C4-2B (cell line): ENCODE measurements at regions not wholly inside any gene's neighbourhood (a gene's known extent, or its start where the extent isn't known, plus 50 kb on each side); places are given as distances from the start of the nearest gene placed in this dataset.

Experiments used
- ZFX ChIP-seq: fragments of 450-650 bp; IDR thresholded peaks from 2 replicates; pipeline ENCODE4 v1.6.1; 2017
- TF ChIP-seq, protein P1 (sequence below): fragments of 450-650 bp; conservative IDR thresholded peaks from 2 replicates; pipeline ENCODE4 v1.5.1; 2017; ENCODE audit warnings: mild to moderate bottlenecking

DNA sequence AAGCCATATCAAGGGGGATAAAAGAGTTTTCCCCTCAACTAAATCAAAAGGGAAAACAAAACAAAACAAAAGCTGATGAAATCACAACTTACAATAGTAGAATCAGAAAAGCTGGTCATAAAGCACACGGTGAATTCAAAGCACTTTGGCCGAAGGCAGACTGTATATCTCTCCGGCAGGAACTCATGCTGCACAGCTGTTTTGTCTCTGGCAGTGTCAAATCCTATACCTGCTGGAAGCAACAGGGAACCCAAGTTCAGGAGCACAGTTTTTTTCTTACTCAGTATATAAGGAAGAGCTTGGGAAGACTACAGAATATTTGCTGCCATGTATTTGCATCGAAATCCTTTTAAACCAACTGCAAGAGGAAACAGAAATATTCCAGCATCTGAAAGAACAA is 213.7 kb downstream of the RFC3 start:
- TF ChIP-seq, protein P1, sequence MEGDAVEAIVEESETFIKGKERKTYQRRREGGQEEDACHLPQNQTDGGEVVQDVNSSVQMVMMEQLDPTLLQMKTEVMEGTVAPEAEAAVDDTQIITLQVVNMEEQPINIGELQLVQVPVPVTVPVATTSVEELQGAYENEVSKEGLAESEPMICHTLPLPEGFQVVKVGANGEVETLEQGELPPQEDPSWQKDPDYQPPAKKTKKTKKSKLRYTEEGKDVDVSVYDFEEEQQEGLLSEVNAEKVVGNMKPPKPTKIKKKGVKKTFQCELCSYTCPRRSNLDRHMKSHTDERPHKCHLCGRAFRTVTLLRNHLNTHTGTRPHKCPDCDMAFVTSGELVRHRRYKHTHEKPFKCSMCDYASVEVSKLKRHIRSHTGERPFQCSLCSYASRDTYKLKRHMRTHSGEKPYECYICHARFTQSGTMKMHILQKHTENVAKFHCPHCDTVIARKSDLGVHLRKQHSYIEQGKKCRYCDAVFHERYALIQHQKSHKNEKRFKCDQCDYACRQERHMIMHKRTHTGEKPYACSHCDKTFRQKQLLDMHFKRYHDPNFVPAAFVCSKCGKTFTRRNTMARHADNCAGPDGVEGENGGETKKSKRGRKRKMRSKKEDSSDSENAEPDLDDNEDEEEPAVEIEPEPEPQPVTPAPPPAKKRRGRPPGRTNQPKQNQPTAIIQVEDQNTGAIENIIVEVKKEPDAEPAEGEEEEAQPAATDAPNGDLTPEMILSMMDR: no peak
- no peak for TF ChIP-seq ZFX
